DND-41 (cell line): ENCODE measurements at regions not wholly inside any gene's neighbourhood (a gene's known extent, or its start where the extent isn't known, plus 50 kb on each side); places are given as distances from the start of the nearest gene placed in this dataset.

Experiments
- ATAC-seq: fragments of 200-7000 bp; cut with Tn5 transposase; 3 replicates; pipeline ENCODE4 v1.9.1; 2021; ENCODE audit warnings: low read depth; ENCODE audit not compliant: insufficient read depth
- DNase-seq: peaks from one replicate; pipeline ENCODE4 v3.0.0-alpha.2; 2020
- H2AFZ ChIP-seq: 2 replicates; pipeline ENCODE4 v1.6.0; 2012; ENCODE audit warnings: low read depth, low read length
- H3K27ac ChIP-seq: 2 replicates; pipeline ENCODE4 v1.5.1; 2012; ENCODE audit warnings: low read length, inconsistent platforms
- H3K27me3 ChIP-seq: fragments of 200-600 bp; sonication (generic); 2 replicates; pipeline ENCODE4 v1.6.0; 2012; ENCODE audit warnings: low read length, mild to moderate bottlenecking, inconsistent platforms; ENCODE audit not compliant: insufficient read depth, poor library complexity
- H3K36me3 ChIP-seq: 2 replicates; pipeline ENCODE4 v1.5.1; 2012; ENCODE audit warnings: low read length, inconsistent platforms; ENCODE audit not compliant: insufficient read depth
- H3K4me1 ChIP-seq: 2 replicates; pipeline ENCODE4 v1.5.1; 2012; ENCODE audit warnings: mild to moderate bottlenecking, low read length; ENCODE audit not compliant: insufficient read depth
- H3K4me2 ChIP-seq: 2 replicates; pipeline ENCODE4 v1.6.0; 2012; ENCODE audit warnings: mild to moderate bottlenecking, moderate library complexity, low read length, inconsistent platforms; ENCODE audit not compliant: insufficient read depth
- H3K4me3 ChIP-seq, 2 experiments: fragments of 200-600 bp in 1 of 2; shearing (Covaris generic) in 1 of 2; 2 replicates each; pipeline ENCODE4 v1.5.1; 2012 to 2016; ENCODE audit warnings: inconsistent platforms in 2 of 2, low read length in 2 of 2, mild to moderate bottlenecking in 2 of 2, low read depth in 1 of 2, moderate library complexity in 1 of 2
- H3K79me2 ChIP-seq: 2 replicates; pipeline ENCODE4 v1.6.0; 2012; ENCODE audit warnings: low read length, inconsistent platforms; ENCODE audit not compliant: insufficient read depth
- H3K9ac ChIP-seq: 2 replicates; pipeline ENCODE4 v1.6.0; 2012; ENCODE audit warnings: low read depth, mild to moderate bottlenecking, inconsistent platforms, low read length, moderate library complexity
- H3K9me3 ChIP-seq: 2 replicates; pipeline ENCODE4 v1.5.1; 2012; ENCODE audit warnings: low read length, moderate library complexity, mild to moderate bottlenecking, inconsistent platforms; ENCODE audit not compliant: insufficient read depth, severe bottlenecking
- H4K20me1 ChIP-seq: 2 replicates; pipeline ENCODE4 v1.6.0; 2012; ENCODE audit warnings: low read length; ENCODE audit not compliant: insufficient read depth
- EZH2 ChIP-seq: IDR thresholded peaks from 3 replicates; pipeline ENCODE4 v1.6.1; 2012; ENCODE audit warnings: borderline replicate concordance, low read depth, mild to moderate bottlenecking, moderate library complexity, low read length, inconsistent platforms; ENCODE audit not compliant: severe bottlenecking
- TF ChIP-seq, protein P1 (sequence below): IDR thresholded peaks from 2 replicates; pipeline ENCODE4 v1.5.1; 2012; ENCODE audit warnings: borderline replicate concordance, low read length, moderate library complexity, mild to moderate bottlenecking; ENCODE audit not compliant: poor library complexity, severe bottlenecking; ENCODE audit errors: extremely low read depth

- Histone ChIP-seq H3K79me2 (no peaks in the 10 kb centered on the region), H3K4me1 (no peaks in the 10 kb centered on the region)
- TF ChIP-seq, protein P1, sequence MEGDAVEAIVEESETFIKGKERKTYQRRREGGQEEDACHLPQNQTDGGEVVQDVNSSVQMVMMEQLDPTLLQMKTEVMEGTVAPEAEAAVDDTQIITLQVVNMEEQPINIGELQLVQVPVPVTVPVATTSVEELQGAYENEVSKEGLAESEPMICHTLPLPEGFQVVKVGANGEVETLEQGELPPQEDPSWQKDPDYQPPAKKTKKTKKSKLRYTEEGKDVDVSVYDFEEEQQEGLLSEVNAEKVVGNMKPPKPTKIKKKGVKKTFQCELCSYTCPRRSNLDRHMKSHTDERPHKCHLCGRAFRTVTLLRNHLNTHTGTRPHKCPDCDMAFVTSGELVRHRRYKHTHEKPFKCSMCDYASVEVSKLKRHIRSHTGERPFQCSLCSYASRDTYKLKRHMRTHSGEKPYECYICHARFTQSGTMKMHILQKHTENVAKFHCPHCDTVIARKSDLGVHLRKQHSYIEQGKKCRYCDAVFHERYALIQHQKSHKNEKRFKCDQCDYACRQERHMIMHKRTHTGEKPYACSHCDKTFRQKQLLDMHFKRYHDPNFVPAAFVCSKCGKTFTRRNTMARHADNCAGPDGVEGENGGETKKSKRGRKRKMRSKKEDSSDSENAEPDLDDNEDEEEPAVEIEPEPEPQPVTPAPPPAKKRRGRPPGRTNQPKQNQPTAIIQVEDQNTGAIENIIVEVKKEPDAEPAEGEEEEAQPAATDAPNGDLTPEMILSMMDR, result no peak
- no peak for TF ChIP-seq EZH2
Observed at GRCh38 chrX:13940671-13941070, 89.0 kb downstream of the GEMIN8 start.

GRCh38 chrX:13939741-13940597 lies 89.7 kb downstream of the GEMIN8 start:
- no peak overlapping the region for H3K9ac ChIP-seq
- no peak overlapping the region for H3K27ac ChIP-seq
- no peak overlapping the region for H3K4me2 ChIP-seq
- no peaks in the 10 kb centered on the region for H3K36me3 ChIP-seq
- no peaks in the 10 kb centered on the region for H3K9me3 ChIP-seq
- H3K4me1 ChIP-seq, result no peaks in the 10 kb centered on the region
- no peak overlapping the region for H3K4me3 ChIP-seq
- no peaks in the 10 kb centered on the region for H4K20me1 ChIP-seq
- H3K27me3 ChIP-seq, result no peaks in the 10 kb centered on the region
- no peak for DNase-seq
- no peak for ATAC-seq
- no peak overlapping the region for H2AFZ ChIP-seq
- TF ChIP-seq EZH2, result no peak
- TF ChIP-seq, protein P1, result no peak
- H3K79me2 ChIP-seq, result no peaks in the 10 kb centered on the region

More at GRCh38 chrX:13940671-13941070, 89.0 kb downstream of the GEMIN8 start:
- H3K4me2 ChIP-seq, result no peak overlapping the region
- no peak for DNase-seq
- ATAC-seq, result no peak
- no peaks in the 10 kb centered on the region for H3K36me3 ChIP-seq
- no peaks in the 10 kb centered on the region for H3K9me3 ChIP-seq
- H3K27me3 ChIP-seq, result no peaks in the 10 kb centered on the region
- H3K4me3 ChIP-seq, result no peak overlapping the region
- H4K20me1 ChIP-seq, result no peaks in the 10 kb centered on the region
- no peak overlapping the region for H3K9ac ChIP-seq
- H2AFZ ChIP-seq, result no peak overlapping the region
- H3K27ac ChIP-seq, result no peak overlapping the region

- H3K4me3 ChIP-seq, result no peak overlapping the region
- TF ChIP-seq, protein P1, result no peak
- TF ChIP-seq EZH2, result no peak
- H3K27me3 ChIP-seq, result no peaks in the 10 kb centered on the region
- H3K9ac ChIP-seq, result no peak overlapping the region
- no peaks in the 10 kb centered on the region for H4K20me1 ChIP-seq
- no peak overlapping the region for H2AFZ ChIP-seq
- no peak overlapping the region for H3K4me2 ChIP-seq
- H3K4me1 ChIP-seq, result no peaks in the 10 kb centered on the region
- no peaks in the 10 kb centered on the region for H3K36me3 ChIP-seq
- H3K9me3 ChIP-seq, result no peaks in the 10 kb centered on the region
- no peaks in the 10 kb centered on the region for H3K79me2 ChIP-seq
- no peak overlapping the region for H3K27ac ChIP-seq
- DNase-seq (no peak), ATAC-seq (no peak)
Observed at GRCh38 chrX:13938829-13939530, 90.7 kb downstream of the GEMIN8 start.
